Germinal center (tissue), 1 donor: ENCODE measurements at regions not wholly inside any gene's neighbourhood (a gene's known extent, or its start where the extent isn't known, plus 50 kb on each side); places are given as distances from the start of the nearest gene placed in this dataset.
"Not testable (repeated sequence)": the region's sequence is repeated elsewhere in the genome, so short reads cannot be mapped to it uniquely, and the experiment has no call there.

Source experiments
- DNase-seq: peaks from one replicate; pipeline ENCODE4 v3.0.0; 2012; ENCODE audit warnings: mixed read lengths, low spot score

DNA sequence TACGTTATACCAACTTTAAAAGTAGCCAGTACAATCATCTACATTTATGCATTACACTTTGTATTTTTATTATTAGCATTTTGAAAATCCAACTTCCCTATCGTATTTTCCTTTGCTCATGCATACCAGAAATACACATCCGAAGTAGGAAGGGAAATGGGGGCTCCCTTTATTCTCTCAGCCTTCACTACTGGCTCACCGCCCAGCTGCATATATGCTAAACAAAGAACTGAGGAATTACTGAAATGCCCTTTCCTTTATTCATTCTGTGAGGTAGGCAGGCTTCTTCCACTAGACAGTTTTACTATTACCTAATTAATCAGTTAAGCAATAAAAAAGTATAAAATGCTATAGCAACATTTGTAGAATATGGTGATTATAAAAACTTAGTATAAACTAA lies 291.6 kb downstream of the KLF12 start:
- DNase-seq = no peak

DNA sequence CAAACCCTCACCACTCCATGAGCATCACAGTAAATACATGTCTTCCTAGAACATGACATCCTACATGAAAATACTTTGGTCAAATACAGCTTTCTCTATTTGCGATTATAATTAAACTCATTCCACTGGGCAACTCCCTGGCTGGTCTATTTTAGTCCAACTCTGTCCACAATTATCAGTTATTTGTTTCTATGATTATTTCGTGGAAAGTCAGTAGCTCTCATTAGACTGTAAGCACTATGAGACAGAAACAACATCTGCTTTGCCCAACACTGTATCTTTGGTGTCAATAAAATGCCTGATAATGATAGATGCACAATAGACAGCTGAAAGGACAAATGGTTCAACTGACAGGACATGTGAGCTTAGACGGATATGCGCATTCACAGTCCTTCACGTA lies 292.0 kb downstream of the KLF12 start:
- no peak for DNase-seq

DNA sequence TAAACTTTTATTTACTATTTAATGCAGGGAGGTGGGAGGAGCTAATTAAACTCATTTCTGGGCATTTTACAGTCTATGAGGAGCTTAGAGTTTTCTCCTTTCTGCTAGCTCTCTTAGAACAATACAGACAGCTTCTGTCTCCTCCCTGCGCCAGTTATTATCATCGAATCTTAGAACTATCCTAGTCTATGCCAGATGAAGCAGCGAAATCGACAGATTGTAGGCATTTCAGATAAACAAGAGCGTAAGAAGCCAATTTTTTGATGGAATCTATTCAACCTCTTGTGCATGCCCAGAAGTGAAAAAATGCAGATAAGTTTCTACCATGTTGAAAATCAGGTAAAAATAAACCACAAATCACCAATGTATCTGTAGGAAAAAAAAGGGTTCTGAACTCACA lies 297.1 kb downstream of the KLF12 start:
- DNase-seq = no peak

DNA sequence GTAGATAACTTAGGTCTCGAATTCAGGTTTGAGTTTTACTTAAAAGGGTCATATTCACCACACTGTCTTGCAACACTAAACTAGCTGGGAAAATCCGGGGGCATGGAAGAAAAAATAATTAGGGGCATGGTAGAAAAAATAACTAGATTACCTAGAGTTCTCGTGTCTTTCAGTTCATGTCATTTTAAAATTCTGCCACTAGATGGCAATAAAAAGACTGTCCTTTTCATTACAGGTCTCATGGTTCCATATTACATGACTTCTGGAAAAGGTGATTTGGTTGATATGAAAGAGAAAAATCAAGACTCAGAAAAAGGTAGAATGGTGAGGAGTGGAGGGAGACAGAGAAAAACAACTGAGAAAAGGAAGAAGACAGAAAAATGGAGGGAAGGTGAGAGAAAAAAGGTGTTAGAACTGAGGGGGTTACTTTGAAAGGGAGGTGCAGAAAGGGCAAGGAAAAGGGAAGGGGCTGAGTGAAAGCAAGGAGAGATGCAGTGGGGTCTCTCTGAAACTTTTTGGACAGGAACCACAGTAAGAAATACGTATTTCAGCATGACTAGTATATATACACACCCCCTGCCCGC lies 299.0 kb downstream of the KLF12 start:
- DNase-seq = peak; percentile 60

DNA sequence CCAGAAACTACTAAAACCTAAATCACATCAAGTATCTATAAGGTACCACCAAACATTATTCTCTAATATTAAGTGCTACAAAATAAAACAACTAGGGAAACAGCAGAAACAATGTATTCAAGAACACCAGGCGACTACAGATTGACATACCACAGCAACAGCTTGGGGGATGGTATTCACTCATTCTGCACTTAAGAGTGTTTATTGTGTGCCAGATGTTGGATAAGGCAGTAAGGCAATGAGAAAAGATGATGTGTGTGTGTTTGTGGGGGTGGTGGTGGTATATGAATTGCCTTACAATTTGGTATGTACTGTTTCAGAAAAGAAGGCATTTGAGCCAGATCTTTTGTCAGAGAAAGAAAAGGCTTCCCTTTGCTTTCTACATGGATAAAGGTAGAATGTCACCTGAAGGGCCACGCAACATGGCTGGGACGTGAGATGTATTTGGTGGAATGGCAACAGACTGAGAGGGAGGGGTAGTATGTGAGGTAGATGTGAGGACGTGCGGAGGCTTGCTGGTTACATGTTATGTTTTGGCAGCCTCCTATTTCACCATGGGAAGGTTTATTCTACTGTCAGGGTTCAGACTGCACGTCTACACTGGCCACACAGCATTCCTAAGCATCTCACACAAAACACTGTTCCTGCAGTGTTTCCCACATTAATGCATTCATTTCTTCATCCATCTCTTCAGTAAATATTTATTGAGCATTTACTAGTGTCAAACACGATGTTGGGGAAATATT lies 300.7 kb downstream of the KLF12 start:
- no peak for DNase-seq

DNA sequence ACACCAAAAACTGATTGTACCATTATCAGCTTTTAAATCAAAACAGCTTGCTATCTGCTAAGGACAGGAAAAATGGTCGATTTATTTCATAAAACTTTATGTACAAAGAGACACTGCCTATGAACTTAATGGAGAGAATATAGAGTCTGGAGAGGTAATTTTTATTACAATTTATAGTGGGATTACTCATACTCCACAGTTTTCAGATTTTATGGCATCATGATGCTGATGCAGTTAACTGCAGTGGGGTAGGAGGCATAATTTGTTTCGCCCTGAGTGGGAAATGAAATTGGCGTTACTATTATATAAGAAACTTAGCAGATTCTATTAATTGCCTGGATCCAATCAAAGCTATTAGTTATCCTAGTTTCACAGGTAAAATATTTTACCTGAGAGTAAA lies 301.4 kb downstream of the KLF12 start:
- DNase-seq = no peak

DNA sequence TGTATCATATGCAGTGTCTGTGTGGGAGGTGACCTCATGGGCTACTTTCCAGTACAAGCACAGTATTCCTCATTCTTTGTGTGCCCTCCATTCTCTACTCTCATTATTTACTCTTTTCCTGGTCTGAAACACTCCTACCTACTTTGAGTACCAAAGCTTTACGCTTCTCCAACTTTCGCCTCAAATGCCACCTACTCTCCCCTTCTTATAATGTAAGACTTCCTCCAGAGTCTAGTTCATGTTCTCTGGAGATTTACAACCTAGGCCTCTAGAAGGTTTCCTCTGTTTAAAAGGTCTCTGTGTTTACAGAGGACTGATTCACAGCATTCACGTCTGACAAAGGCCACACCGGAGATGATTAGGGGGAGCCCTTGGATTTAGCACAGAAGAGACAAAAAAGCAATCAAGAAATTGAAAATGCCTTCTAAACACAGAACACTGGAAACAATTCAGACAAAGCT lies 302.0 kb downstream of the KLF12 start:
- no peak for DNase-seq

DNA sequence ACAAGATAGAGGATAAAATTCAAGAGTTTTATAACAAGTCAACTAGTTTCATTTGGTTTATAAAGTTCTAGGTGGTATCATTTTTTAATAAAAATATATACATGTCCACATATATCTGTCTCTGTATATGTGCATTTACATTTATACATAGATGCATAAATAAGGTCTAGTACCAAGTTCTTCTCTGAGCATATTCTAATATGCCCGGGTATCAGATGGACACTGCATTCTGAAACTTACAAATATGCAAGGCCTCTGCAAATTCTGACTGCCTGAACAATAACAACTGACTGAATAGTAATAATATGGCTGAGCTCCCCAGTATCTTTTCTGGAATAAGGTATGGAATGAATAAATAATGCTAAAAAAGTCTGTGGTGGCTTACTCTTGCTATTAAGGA lies 304.8 kb downstream of the KLF12 start:
- DNase-seq = no peak

DNA sequence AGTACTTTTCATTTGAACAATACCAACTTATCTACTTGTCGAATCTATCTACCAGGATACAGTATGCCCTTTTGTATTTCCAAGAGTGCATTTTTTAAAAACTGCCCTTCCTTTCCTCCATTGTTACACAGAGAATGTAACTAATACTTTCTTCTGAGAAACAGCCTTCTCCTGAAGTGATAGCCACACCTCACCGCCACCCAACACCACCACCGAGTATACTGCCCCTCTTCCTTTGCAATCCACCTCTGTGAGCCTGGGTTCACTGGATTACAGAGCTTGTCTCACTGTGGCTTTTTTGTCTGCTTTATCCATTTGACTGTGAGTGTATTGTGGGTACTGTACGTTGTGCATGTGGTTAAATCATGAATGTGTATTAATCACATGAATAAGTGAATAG lies 305.4 kb downstream of the KLF12 start:
- DNase-seq = no peak

DNA sequence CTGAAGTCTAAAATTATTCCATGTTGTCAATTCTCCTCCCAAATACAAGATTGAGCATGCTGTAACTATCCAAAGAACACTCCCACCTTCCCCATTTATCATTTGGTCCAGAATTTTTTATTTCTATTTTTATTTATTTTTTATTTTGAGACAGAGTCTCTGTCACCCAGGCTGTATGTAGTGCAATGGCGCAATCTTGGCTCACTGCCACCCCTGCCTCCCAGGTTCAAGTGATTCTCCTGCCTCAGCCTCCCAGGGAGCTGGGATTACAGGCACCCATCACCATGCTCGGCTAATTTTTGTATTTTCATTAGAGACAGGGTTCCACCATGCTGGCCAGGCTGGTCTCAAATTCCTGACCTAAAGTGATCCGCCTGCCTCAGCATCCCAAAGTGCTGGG lies 306.8 kb downstream of the KLF12 start:
- DNase-seq = no peak

DNA sequence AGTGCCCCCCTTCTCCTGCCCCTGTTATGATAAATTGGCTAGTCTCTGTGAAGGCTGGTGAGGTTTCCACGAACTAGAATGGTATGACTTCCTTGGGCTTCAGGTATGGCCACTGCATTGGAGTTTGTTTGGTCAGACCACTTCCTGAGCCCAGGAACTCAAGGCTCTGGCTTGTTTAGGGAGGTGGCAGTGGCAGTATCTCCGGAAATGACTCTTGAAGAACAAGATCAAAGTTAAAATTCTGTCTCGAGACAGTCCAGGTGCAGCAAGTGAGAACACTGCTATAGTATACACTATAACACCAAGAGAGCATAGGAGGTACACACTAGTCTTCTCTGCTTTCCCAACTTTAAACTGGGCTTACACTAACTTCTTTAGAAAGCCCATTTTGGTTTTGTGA lies 309.1 kb downstream of the KLF12 start:
- DNase-seq = no peak

DNA sequence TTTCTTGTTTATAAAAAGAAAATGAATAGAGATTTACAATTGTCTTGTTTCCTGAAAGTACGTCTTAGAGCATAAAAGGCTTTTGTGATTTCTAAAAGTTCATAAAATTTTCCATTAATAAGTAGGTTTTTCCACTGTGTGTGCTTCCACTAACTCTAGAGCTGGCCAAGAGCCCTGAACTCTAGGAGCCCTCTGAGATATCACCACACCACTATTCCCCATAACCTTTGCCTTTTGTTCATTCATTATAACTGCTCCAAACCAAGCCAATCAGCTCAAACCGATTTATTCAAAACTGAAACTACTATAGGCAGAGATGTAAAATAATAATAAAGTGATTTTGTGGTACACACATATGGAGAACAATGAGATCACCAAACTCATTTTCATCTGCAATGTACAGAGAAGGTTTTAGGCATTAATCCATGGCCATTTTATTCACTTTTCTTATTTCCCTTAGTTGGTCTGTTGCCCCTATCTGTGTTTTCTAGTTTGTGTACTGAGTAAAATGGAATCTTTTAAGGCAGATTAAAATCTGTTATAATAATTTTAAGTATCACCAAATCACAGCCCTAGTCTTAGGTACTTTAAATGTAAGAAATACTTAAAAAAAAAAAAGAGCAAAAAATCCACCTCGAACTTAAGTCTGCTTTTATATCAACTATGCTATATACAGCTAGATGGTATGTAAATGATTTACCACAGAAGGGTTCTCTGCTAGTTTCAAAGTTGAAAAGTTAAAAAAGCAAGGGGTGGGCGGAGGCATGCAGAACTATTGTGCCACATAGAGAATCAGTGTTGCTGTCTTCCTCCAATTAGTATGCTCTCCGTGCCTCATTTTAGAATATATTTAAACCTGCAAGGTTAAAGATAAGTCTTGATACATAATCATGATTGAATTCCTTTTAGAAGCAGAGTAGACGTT lies 311.3 kb downstream of the KLF12 start:
- no peak for DNase-seq

DNA sequence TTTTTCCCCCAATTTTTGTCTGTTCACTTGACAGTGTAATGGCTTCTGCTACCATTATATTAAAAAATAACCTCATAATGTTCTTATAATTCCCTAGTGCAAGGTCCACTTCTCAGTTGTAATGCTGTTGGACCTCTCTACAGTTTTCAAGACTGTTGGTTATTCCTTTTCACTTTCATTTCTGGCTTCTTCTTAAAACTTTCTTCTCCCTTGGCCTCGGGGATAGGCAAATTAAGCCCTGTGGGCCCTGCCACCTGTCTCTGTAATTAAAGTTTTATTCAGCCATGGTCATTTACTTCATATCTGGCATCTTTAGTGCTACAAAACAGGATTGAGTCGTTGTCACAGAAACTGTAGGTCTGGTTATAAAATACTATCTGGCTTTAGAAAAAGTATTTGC lies 313.5 kb downstream of the KLF12 start:
- peak; percentile 27 for DNase-seq

DNA sequence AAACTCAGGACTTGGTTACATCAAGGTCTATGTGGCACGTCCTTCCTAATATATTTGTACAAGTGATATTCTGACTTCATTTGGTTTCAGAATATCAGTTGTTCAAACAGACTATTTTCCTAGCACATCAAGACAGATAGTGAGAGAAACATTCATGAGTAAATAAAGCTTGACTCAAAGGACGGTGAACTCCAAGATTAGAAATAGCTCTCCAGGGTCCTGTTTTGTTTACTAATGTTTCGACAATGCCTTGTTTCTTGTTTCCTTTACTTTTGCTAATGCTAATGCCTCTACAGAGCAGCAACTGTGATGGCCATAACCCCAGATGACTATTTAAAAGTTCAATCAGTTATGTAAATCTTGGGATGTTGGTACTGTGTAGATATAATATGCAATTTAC lies 313.9 kb downstream of the KLF12 start:
- no peak for DNase-seq

DNA sequence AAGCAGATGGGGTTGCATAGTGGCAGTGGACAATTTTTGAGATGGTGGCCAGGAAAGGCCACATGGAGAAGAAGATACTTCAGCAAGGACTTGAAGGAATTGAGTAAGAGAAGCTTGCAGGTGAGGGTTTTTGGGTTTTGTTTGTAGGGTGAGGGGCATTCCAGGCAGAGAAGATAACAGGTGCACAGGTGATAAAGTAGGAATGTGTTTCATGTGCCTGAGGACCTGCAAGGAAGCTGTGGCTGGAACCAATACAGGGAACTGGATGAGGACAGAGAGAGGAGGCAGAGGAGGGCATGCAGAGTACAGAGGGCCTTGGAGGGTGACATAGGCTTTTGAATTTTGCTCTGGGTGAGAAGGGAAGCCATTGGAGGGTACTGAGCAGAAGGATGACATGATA lies 314.5 kb downstream of the KLF12 start:
- DNase-seq = no peak

DNA sequence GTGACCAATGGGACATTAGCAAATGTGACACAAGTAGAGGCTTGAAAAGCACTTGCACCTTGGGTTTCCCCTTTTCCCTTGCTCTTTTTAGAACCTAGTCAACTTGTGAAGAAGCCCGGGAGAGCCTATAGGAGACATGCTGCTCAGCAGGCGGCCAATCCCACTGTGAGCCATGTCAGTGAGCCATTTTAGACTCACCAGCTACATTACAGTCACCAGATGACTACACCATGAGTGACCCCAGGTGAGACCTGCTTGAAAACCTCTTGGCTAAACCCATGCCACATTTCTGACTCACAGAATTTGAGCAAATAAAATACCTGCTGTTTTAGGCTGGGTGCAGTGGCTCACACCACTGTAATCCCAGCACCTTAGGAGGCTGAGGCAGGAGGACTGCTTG lies 317.5 kb downstream of the KLF12 start:
- no peak for DNase-seq

DNA sequence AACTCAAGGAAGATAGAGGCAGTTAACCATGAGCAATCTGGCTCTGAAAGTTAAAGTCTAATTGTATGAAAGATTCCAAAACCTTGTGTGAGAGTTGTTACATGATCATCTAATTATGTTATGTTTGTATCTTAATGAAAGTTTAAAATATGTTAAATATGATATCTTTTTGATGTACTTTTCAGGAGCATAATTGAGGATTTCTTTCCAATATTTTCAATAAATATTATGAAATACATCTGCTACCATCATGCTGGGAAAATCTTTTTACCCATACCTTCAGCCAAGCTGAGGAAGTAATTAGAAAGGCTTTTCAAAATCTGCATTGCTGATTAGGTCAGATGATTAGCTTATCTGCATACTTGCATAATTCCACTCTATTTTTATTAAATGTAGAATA lies 318.4 kb downstream of the KLF12 start:
- DNase-seq = no peak

DNA sequence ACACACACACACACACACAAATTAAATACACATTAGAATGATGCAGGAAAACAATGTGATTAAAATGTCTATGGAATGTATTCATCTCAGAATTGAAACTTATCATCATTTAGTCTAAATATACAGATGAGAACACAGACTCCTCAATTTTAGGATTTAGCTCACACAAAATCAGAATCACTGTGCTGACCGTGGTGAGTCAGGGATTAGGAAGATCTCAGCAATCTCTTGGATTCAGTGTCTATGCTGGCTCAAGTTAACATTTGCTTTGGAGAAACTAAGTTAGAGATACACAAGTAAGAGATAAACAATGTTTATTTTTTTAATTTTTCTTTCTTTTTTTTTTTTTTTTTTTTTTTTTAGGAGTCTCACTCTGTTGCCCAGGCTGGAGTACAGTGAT lies 323.6 kb downstream of the KLF12 start:
- DNase-seq = no peak

DNA sequence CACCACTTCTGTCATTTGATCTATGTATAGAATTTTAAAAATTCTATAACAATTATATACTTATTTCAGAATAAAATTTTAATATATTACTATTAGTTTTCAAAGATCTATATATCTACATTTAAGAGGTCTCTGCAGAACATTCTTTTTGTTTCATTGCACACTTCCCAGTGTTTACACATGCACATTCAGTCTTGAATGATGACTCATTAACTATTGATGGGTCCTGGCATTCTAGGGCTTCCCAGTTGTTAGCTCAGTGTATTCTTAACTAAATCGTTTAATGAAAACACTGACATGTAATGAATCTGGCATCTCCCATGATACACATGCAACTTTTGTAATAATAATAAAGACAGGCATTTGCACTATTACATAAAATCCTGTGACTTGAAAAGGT lies 324.6 kb downstream of the KLF12 start:
- no peak for DNase-seq

DNA sequence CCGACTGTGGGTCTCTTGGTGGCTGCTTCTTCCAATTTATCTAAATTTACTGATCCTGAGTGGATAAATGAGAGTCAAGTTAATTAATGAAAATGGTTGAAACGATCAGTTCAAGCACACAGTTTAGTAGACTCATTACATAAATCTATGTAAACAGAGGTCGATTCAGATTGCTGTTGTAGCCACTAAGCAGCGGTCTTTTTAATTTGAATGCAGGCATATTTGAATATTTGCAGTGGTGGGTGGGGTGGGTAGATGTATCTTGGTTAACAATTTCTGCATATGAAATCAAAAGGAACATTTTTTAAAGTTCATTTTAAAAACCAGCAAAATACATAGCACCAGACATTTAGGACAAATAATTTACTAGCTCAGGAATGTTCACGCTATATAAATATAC lies 325.9 kb downstream of the KLF12 start:
- no peak for DNase-seq

DNA sequence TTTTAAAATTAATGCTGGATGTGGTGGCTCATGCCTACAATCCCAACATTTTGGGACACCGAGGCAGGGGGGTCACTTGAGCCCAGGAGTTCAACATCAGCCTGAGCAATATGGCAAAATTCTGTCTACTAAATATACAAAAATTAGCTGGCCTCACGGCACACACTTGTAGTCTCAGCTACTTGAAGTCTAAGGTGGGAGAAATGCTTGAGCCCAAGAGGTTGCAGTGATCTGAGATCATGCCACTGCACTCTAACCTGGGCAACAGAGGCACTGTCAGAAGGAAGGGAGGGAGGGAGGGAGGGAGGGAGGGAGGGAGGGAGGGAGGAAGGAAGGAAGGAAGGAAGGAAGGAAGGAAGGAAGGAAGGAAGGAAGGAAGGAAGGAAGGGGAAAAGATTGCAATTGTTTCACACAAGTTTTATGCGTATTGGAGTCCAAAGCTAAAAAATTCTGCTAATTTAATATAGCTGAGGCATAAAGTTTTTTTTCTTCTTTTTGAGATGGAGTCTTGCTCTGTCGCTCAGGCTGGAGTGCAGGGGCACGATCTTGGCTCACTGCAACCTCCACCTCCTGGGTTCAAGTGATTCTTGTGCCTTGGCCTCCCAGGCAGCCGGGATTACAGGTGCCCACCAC lies 328.8 kb downstream of the KLF12 start:
- DNase-seq = not testable (repeated sequence)

DNA sequence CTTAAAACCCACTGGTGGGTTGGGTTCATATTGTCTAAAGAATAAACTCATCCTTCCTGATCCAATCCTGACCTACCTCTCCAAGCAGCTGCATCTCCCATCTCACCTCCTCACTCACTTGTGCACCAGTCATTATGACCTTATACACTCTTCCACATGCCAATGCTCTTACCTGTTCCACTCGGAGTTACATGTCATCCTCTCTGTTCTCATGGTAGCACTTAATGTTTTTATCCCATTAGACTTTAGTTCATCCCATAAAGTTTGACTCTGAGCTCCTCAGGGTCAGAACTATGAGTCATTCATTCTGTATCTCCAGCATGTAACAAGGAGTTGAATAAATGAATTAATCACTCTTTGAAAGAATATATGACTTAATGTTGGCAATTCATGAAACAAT lies 330.2 kb downstream of the KLF12 start:
- DNase-seq = no peak

DNA sequence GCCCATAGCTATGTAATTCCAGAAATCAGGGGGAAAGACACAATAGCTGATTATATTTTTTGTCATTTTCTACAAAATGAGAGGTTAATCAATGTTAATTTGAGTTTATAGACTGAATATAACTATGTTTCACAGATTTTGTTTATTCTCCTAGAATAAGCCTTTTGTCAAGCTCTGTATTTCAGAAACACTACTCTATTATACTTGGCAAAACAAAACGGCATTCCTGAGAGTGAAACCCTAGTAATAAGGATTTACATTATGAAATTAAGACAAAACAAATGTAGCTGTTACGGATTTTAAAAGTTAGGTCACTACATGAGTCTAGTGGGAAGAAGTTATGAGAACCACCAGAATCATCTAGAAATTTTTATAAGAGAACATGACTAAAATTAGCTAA lies 334.2 kb downstream of the KLF12 start:
- no peak for DNase-seq
